HL-60 (cell line): ENCODE measurements at regions not wholly inside any gene's neighbourhood (a gene's known extent, or its start where the extent isn't known, plus 50 kb on each side); places are given as distances from the start of the nearest gene placed in this dataset.

ENCODE experiments used
- DNase-seq, 2 experiments: peaks; one replicate each; pipeline ENCODE4 v3.0.0-alpha.2; 2010 to 2020; ENCODE audit warnings: low read depth in 1 of 2, low spot score in 1 of 2
- H3K27ac ChIP-seq: fragments of 250-450 bp; sonication (Bioruptor Pico); replicated peaks from 2 replicates; pipeline ENCODE4 v1.5.1; 2020; ENCODE audit warnings: mild to moderate bottlenecking, moderate library complexity
- H3K27me3 ChIP-seq: fragments of 250-450 bp; sonication (Bioruptor Pico); 2 replicates; pipeline ENCODE4 v1.5.1; 2021; ENCODE audit warnings: mild to moderate bottlenecking, moderate library complexity; ENCODE audit not compliant: insufficient read depth, poor library complexity, severe bottlenecking
- H3K4me3 ChIP-seq: replicated peaks from 2 replicates; pipeline ENCODE4 v1.5.1; 2011; ENCODE audit warnings: mild to moderate bottlenecking, control low read depth, low read length; ENCODE audit not compliant: insufficient read depth
- GABPA ChIP-seq: IDR thresholded peaks from 2 replicates; pipeline ENCODE4 v1.6.1; 2012; ENCODE audit warnings: low read depth
- POLR2AphosphoS5 ChIP-seq: IDR thresholded peaks from 2 replicates; pipeline ENCODE4 v1.6.1; 2012; ENCODE audit warnings: low read depth
- SPI1 ChIP-seq: IDR thresholded peaks from 2 replicates; pipeline ENCODE4 v1.6.1; 2012; ENCODE audit warnings: low read depth, mild to moderate bottlenecking, borderline replicate concordance
- TF ChIP-seq, protein P1 (sequence below): IDR thresholded peaks from 2 replicates; pipeline ENCODE4 v1.6.1; 2012; ENCODE audit warnings: low read depth; ENCODE audit not compliant: insufficient replicate concordance
- TF ChIP-seq, protein P2 (sequence below): IDR thresholded peaks from one replicate; pipeline ENCODE4 v1.5.1; 2011; ENCODE audit warnings: low read length, control low read depth, inconsistent platforms; ENCODE audit not compliant: insufficient read depth

DNA sequence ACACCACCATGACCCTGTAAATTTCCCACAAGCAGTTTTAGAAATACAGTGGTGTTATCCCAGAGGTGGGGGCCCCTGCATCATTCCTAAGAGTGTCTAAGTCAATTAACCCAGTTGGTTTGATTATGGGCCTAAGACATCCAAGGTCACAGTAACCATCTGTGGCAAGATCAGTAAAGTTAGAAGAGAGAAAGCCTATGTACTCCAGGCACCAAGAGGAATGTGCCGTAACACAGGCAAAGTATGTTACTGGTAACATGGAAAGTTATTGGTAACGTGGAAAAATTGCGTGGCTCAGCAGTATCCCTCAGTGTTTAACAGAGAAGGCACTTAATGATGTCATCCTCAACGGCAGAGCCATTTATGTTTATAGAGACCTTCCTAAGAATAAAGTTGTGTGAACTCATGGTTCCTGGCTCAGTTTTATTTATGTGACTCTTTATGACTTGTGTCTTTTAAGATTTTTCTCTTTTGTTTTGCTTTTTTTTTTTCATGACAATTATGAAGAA lies 144.1 kb upstream of the RASGRP1 start:
- H3K27me3 ChIP-seq: no peaks in the 10 kb centered on the region
- TF ChIP-seq, protein P1, sequence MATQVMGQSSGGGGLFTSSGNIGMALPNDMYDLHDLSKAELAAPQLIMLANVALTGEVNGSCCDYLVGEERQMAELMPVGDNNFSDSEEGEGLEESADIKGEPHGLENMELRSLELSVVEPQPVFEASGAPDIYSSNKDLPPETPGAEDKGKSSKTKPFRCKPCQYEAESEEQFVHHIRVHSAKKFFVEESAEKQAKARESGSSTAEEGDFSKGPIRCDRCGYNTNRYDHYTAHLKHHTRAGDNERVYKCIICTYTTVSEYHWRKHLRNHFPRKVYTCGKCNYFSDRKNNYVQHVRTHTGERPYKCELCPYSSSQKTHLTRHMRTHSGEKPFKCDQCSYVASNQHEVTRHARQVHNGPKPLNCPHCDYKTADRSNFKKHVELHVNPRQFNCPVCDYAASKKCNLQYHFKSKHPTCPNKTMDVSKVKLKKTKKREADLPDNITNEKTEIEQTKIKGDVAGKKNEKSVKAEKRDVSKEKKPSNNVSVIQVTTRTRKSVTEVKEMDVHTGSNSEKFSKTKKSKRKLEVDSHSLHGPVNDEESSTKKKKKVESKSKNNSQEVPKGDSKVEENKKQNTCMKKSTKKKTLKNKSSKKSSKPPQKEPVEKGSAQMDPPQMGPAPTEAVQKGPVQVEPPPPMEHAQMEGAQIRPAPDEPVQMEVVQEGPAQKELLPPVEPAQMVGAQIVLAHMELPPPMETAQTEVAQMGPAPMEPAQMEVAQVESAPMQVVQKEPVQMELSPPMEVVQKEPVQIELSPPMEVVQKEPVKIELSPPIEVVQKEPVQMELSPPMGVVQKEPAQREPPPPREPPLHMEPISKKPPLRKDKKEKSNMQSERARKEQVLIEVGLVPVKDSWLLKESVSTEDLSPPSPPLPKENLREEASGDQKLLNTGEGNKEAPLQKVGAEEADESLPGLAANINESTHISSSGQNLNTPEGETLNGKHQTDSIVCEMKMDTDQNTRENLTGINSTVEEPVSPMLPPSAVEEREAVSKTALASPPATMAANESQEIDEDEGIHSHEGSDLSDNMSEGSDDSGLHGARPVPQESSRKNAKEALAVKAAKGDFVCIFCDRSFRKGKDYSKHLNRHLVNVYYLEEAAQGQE: no peak
- TF ChIP-seq, protein P2, sequence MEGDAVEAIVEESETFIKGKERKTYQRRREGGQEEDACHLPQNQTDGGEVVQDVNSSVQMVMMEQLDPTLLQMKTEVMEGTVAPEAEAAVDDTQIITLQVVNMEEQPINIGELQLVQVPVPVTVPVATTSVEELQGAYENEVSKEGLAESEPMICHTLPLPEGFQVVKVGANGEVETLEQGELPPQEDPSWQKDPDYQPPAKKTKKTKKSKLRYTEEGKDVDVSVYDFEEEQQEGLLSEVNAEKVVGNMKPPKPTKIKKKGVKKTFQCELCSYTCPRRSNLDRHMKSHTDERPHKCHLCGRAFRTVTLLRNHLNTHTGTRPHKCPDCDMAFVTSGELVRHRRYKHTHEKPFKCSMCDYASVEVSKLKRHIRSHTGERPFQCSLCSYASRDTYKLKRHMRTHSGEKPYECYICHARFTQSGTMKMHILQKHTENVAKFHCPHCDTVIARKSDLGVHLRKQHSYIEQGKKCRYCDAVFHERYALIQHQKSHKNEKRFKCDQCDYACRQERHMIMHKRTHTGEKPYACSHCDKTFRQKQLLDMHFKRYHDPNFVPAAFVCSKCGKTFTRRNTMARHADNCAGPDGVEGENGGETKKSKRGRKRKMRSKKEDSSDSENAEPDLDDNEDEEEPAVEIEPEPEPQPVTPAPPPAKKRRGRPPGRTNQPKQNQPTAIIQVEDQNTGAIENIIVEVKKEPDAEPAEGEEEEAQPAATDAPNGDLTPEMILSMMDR: no peak
- TF ChIP-seq SPI1: no peak
- TF ChIP-seq GABPA: no peak
- no peak for TF ChIP-seq POLR2AphosphoS5
- H3K27ac ChIP-seq: no peak overlapping the region
- no peak overlapping the region for H3K4me3 ChIP-seq
- no peak for DNase-seq

DNA sequence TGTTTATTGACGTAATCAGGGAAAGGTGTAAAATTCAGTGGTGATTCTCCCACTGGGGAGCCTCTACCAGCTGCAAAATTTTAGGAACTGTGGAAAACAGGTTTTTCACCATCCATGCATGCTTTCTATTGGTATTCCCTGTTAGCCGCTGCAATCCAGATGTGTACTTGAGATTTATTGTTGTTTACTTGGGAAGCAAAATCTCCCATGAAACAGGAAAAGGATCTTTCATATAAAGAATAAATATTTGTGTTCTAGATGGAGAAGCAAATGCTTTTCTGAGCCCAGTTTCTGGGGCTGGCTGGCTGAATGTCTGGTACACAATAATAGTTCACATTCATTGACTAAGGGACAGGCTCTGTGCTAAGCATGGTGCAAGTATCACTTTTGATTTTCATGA lies 144.6 kb upstream of the RASGRP1 start:
- TF ChIP-seq, protein P1: no peak
- TF ChIP-seq GABPA (no peak), SPI1 (no peak), POLR2AphosphoS5 (no peak)
- TF ChIP-seq, protein P2: no peak
- Histone ChIP-seq H3K27me3 (no peaks in the 10 kb centered on the region), H3K4me3 (no peak overlapping the region), H3K27ac (no peak overlapping the region)
- DNase-seq: no peak

DNA sequence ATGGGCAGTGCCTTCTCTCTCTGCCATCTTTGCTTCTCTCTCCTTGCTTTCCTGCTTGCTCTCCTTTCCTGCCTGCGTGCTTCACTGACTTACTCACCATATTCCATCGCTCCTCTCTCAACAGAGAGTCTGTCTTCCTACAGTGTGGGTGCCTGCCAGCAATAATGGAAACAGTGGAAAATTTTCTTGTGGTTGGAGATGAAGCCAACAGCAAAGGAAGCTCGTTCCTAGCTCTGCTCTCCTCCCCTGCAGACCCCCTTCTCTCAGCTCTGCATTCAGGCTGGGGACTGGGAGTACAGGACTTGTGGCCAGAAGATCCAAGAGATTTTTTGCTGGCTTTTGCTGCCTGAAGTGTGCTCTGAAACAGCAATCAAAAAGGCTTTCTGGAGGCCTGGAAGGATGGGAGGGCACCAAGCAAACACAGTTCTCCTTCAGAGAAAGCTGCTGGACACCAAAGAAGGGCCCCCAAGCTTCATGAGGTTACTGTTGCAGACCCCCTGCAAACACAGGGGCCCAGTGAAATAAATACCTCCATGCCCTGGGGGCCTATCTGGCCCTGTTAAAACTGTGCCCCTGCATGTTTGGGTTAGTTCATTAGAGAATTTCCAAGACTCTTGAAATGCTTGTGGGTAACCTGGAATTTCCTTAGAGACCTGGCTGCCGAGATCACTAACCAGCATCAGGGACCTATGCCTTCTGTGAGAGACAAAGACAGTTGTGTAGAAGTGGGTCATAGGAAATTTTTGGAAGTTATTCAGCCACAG lies 149.9 kb upstream of the RASGRP1 start:
- H3K27ac ChIP-seq: no peak overlapping the region
- DNase-seq: no peak

More for the DNA sequence above, 149.9 kb upstream of the RASGRP1 start:
- TF ChIP-seq SPI1: no peak
- TF ChIP-seq, protein P2: no peak
- no peak for TF ChIP-seq POLR2AphosphoS5
- no peak for TF ChIP-seq GABPA
- TF ChIP-seq, protein P1: no peak
- H3K27me3 ChIP-seq: peaks cover 3% of the 10 kb centered on the region
- no peak overlapping the region for H3K4me3 ChIP-seq
